ENCODE measurements at regions not wholly inside any gene's neighbourhood (a gene's known extent, or its start where the extent isn't known, plus 50 kb on each side); places are given as distances from the start of the nearest gene placed in this dataset.
"Not testable (repeated sequence)": the region's sequence is repeated elsewhere in the genome, so short reads cannot be mapped to it uniquely, and the experiment has no call there.

DNA sequence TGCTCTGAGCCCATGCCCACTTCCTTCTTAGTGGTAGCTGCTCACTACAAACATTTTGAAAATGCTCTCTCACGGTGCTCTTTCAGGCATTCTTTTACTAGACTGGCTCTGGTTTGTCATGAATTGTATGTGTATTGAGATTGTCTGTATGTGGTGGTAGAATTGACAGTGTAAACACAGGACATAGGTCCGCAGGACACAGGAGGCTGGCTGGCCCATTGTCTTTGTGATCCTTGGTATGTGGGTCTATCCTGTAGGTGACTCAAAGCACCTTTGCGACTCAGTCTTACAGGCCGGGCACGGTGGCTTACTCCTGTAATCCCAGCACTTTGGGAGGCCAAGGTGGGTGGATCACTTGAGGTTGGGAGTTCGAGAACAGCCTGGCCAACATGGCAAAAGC lies 250.9 kb downstream of the C12orf75 start:
- Histone ChIP-seq H3K36me3 (ENCODE audit: insufficient read depth, low read length) (no peaks in the 10 kb centered on the region), H3K9ac (ENCODE audit: low read depth, low read length) (no peak overlapping the region), H3K9me3 (ENCODE audit: control insufficient read depth, insufficient read depth, low read length) (no peaks in the 10 kb centered on the region), H3K4me1 (ENCODE audit: insufficient read depth, low read length) (no peaks in the 10 kb centered on the region)

GRCh38 chr12:105585107-105585506 lies 254.6 kb downstream of the C12orf75 start:
- Histone ChIP-seq H3K4me1 (ENCODE audit: insufficient read depth, low read length) (no peaks in the 10 kb centered on the region), H3K9ac (ENCODE audit: low read depth, low read length) (no peak overlapping the region), H3K9me3 (ENCODE audit: control insufficient read depth, insufficient read depth, low read length) (no peaks in the 10 kb centered on the region), H3K36me3 (ENCODE audit: insufficient read depth, low read length) (no peaks in the 10 kb centered on the region)

- no peaks in the 10 kb centered on the region for H3K4me1 ChIP-seq (ENCODE audit: insufficient read depth, low read length)
- H3K9me3 ChIP-seq (ENCODE audit: control insufficient read depth, insufficient read depth, low read length) = no peaks in the 10 kb centered on the region
- H3K9ac ChIP-seq (ENCODE audit: low read depth, low read length) = no peak overlapping the region
- H3K36me3 ChIP-seq (ENCODE audit: insufficient read depth, low read length) = no peaks in the 10 kb centered on the region
Measured at GRCh38 chr12:105587237-105587636, 256.7 kb downstream of the C12orf75 start.

DNA sequence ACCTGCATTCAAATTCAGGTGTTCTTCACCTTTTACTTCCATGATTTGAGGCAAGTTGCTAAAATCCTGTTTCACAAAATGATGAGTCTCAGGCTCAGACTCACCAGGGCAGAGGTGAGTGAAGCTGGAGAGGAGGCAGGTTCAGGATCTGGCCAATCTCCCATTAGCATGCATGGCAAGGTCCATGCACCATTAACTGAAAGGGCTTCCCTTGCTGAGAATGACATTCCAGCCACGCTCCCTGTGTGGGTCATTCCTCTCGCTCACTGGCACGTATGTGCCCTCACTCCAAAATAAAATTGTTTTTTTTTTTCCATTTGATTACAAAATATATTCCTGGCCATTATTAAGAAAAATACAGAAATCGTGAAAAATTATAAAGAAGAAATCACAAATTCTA lies 257.6 kb downstream of the C12orf75 start:
- Histone ChIP-seq H3K9ac (ENCODE audit: low read depth, low read length) (no peak overlapping the region), H3K36me3 (ENCODE audit: insufficient read depth, low read length) (no peaks in the 10 kb centered on the region), H3K9me3 (ENCODE audit: control insufficient read depth, insufficient read depth, low read length) (no peaks in the 10 kb centered on the region), H3K4me1 (ENCODE audit: insufficient read depth, low read length) (no peaks in the 10 kb centered on the region)

GRCh38 chr12:105590571-105590970 lies 260.1 kb downstream of the C12orf75 start:
- Histone ChIP-seq H3K36me3 (ENCODE audit: insufficient read depth, low read length) (no peaks in the 10 kb centered on the region), H3K4me1 (ENCODE audit: insufficient read depth, low read length) (no peaks in the 10 kb centered on the region), H3K9me3 (ENCODE audit: control insufficient read depth, insufficient read depth, low read length) (no peaks in the 10 kb centered on the region), H3K9ac (ENCODE audit: low read depth, low read length) (no peak overlapping the region)

- H3K4me1 ChIP-seq (ENCODE audit: insufficient read depth, low read length) = 0 out of 2 replicates have a peak, but pooled peaks cover 7% of the 10 kb centered on the region
- no peaks in the 10 kb centered on the region for H3K36me3 ChIP-seq (ENCODE audit: insufficient read depth, low read length)
- H3K9ac ChIP-seq (ENCODE audit: low read depth, low read length) = no peak overlapping the region
- H3K9me3 ChIP-seq (ENCODE audit: control insufficient read depth, insufficient read depth, low read length) = no peaks in the 10 kb centered on the region
Measured at GRCh38 chr12:105595440-105595839, 264.9 kb downstream of the C12orf75 start.

- no peaks in the 10 kb centered on the region for H3K36me3 ChIP-seq (ENCODE audit: insufficient read depth, low read length)
- no peaks in the 10 kb centered on the region for H3K9me3 ChIP-seq (ENCODE audit: control insufficient read depth, insufficient read depth, low read length)
Measured at GRCh38 chr12:105596731-105597130, 266.2 kb downstream of the C12orf75 start.

GRCh38 chr12:105598031-105598430 lies 267.5 kb downstream of the C12orf75 start:
- H3K9me3 ChIP-seq (ENCODE audit: control insufficient read depth, insufficient read depth, low read length) = no peaks in the 10 kb centered on the region
- H3K9ac ChIP-seq (ENCODE audit: low read depth, low read length) = no peak overlapping the region
- H3K36me3 ChIP-seq (ENCODE audit: insufficient read depth, low read length) = no peaks in the 10 kb centered on the region
- H3K4me1 ChIP-seq (ENCODE audit: insufficient read depth, low read length) = 0 out of 2 replicates have a peak, but pooled peaks cover 7% of the 10 kb centered on the region

More at GRCh38 chr12:105596731-105597130, 266.2 kb downstream of the C12orf75 start:
- H3K9ac ChIP-seq (ENCODE audit: low read depth, low read length) = no peak overlapping the region
- H3K4me1 ChIP-seq (ENCODE audit: insufficient read depth, low read length) = 0 out of 2 replicates have a peak, but pooled peaks cover 7% of the 10 kb centered on the region

GRCh38 chr12:105600911-105601545 lies 270.5 kb downstream of the C12orf75 start:
- H3K4me1 ChIP-seq (ENCODE audit: insufficient read depth, low read length) = 0 out of 2 replicates have a peak, but pooled peaks cover 5% of the 10 kb centered on the region
- H3K9ac ChIP-seq (ENCODE audit: low read depth, low read length) = no peak overlapping the region
- no peaks in the 10 kb centered on the region for H3K36me3 ChIP-seq (ENCODE audit: insufficient read depth, low read length)
- no peaks in the 10 kb centered on the region for H3K9me3 ChIP-seq (ENCODE audit: control insufficient read depth, insufficient read depth, low read length)

- H3K9ac ChIP-seq (ENCODE audit: low read depth, low read length); H3K36me3 ChIP-seq (ENCODE audit: insufficient read depth, low read length); H3K9me3 ChIP-seq (ENCODE audit: control insufficient read depth, insufficient read depth, low read length); H3K4me1 ChIP-seq (ENCODE audit: insufficient read depth, low read length): not testable (repeated sequence)
Measured at GRCh38 chr12:105602312-105602711, 271.8 kb downstream of the C12orf75 start.

DNA sequence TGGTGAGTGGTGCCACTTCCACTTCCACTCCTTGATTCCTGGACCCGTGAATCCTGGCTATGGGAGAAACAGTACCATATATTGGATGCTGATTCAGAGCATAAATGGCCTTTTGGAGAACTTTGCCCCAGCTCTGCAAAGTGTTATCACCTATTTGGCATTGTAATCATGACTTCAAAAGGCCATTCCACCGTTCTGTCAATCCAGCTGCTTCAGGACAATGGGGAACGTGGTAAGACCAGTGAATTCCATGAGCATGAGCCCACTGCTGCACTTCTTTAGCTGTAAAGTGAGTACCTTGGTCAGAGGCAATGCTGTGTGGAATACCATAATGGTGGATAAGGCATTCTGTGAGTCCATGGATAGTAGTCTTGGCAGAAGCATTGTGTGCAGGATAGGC lies 273.8 kb downstream of the C12orf75 start:
- not testable (repeated sequence) for H3K4me1 ChIP-seq (ENCODE audit: insufficient read depth, low read length); H3K36me3 ChIP-seq (ENCODE audit: insufficient read depth, low read length)

DNA sequence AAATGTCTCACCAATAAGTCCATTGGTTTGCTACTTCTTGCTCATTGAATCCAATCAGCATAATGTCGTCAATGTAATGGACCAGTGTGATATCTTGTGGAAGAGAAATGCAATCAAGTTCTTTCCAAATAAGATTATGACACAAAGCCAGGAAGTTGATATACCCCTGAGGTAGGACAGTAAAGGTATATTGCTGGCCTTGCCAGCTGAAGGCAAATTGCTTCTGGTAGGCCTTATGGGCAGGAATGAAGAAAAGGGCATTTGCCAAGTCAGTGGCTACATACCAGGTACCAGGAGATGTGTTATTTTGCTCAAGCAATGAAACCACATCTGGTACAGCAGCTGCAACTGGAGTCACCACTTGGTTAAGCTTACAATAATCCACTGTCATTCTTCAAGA lies 276.1 kb downstream of the C12orf75 start:
- not testable (repeated sequence) for H3K9ac ChIP-seq (ENCODE audit: low read depth, low read length); H3K4me1 ChIP-seq (ENCODE audit: insufficient read depth, low read length); H3K9me3 ChIP-seq (ENCODE audit: control insufficient read depth, insufficient read depth, low read length); H3K36me3 ChIP-seq (ENCODE audit: insufficient read depth, low read length)

More for the DNA sequence above, 273.8 kb downstream of the C12orf75 start:
- H3K9ac ChIP-seq (ENCODE audit: low read depth, low read length); H3K9me3 ChIP-seq (ENCODE audit: control insufficient read depth, insufficient read depth, low read length): not testable (repeated sequence)

- not testable (repeated sequence) for H3K36me3 ChIP-seq (ENCODE audit: insufficient read depth, low read length); H3K4me1 ChIP-seq (ENCODE audit: insufficient read depth, low read length); H3K9me3 ChIP-seq (ENCODE audit: control insufficient read depth, insufficient read depth, low read length); H3K9ac ChIP-seq (ENCODE audit: low read depth, low read length)
Measured at GRCh38 chr12:105609001-105609400, 278.5 kb downstream of the C12orf75 start.

GRCh38 chr12:105610459-105610858 lies 280.0 kb downstream of the C12orf75 start:
- H3K9me3 ChIP-seq (ENCODE audit: control insufficient read depth, insufficient read depth, low read length) = no peaks in the 10 kb centered on the region
- no peak overlapping the region for H3K9ac ChIP-seq (ENCODE audit: low read depth, low read length)
- no peaks in the 10 kb centered on the region for H3K36me3 ChIP-seq (ENCODE audit: insufficient read depth, low read length)
- H3K4me1 ChIP-seq (ENCODE audit: insufficient read depth, low read length) = no peaks in the 10 kb centered on the region

DNA sequence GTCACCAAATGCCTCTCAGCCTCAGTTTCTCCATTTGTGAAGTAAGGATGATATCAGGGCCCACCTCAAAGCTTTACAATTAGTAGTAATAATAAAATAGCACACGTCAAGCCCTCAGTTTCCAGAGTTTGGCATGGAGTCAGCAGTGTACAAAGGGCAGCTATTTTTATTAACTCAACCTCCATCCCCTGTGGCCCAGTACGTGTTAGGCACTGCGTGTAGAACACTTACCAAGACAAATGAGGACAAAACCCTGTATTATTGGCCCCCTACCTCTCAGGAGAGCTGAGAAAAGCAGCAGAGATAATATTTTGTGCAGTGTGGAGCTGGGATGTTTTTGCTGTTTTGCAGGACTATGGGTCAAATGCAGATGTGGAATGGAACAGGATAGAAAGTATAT lies 280.8 kb downstream of the C12orf75 start:
- H3K9me3 ChIP-seq (ENCODE audit: control insufficient read depth, insufficient read depth, low read length) = no peaks in the 10 kb centered on the region
- H3K9ac ChIP-seq (ENCODE audit: low read depth, low read length) = no peak overlapping the region
- peaks cover 6% of the 10 kb centered on the region for H3K4me1 ChIP-seq (ENCODE audit: insufficient read depth, low read length)
- H3K36me3 ChIP-seq (ENCODE audit: insufficient read depth, low read length) = no peaks in the 10 kb centered on the region

All from ES-I3 (cell line).